GM12878 (cell line): ENCODE measurements at regions not wholly inside any gene's neighbourhood (a gene's known extent, or its start where the extent isn't known, plus 50 kb on each side); places are given as distances from the start of the nearest gene placed in this dataset.

Source experiments
- ATAC-seq: fragments of 200-7000 bp; cut with Tn5 transposase; 3 replicates; pipeline ENCODE4 v1.9.1; 2020; ENCODE audit warnings: mild to moderate bottlenecking, moderate library complexity
- BruUV-seq: library from RNA; stranded (reverse); fragments of 400-500 nt; replicated peaks from 2 replicates; lab custom pipeline; 2021; lab: Mats Ljungman, UMichigan
- CTCF ChIA-PET: fragments of 300-600 bp; sonication (Branson Sonifier 250); formaldehyde crosslinking; extraction: SDS; loops from one replicate; lab custom pipeline; 2021; ENCODE audit warnings: inconsistent platforms; lab: Yijun Ruan, JAX
- POLR2A ChIA-PET: fragments of 350-600 bp; formaldehyde crosslinking; extraction: SDS; loops from one replicate; lab custom pipeline; 2021; ENCODE audit warnings: inconsistent platforms; lab: Charles Lee
- RAD21 ChIA-PET: fragments of 300-600 bp; sonication (Branson Sonifier 250); formaldehyde crosslinking; loops from one replicate; lab custom pipeline; 2023; ENCODE audit warnings: antibody characterized with exemption; ENCODE audit not compliant: unreplicated experiment; lab: Charles Lee
- SMC1A ChIA-PET: fragments of 300-600 bp; sonication (Branson Sonifier 250); formaldehyde crosslinking; loops from one replicate; lab custom pipeline; 2023; ENCODE audit not compliant: unreplicated experiment, uncharacterized antibody; lab: Charles Lee
- DNase-seq: peaks from one replicate; pipeline ENCODE4 v3.0.0-alpha.2; 2011; ENCODE audit warnings: low read depth, low spot score
- FAIRE-seq: peaks from 3 replicates; lab custom pipeline; 2011; peaks lifted over from hg19 to GRCh38; lab: Jason Lieb, UNC
- H2AFZ ChIP-seq: 2 replicates; pipeline ENCODE4 v1.6.0; 2011; ENCODE audit warnings: low read depth, low read length, control low read depth; ENCODE audit not compliant: control insufficient read depth
- H3K27ac ChIP-seq: 2 replicates; pipeline ENCODE4 v1.5.1; 2011; ENCODE audit warnings: control low read depth; ENCODE audit not compliant: control insufficient read depth, insufficient read depth
- H3K27me3 ChIP-seq, 2 experiments: replicated peaks in 1 of 2; 2 replicates each; pipeline versions ENCODE4 v1.6.0 to v1.6.1; 2011; ENCODE audit warnings: low read length in 1 of 2; ENCODE audit not compliant: control insufficient read depth in 2 of 2, insufficient read depth in 2 of 2
- H3K36me3 ChIP-seq, 2 experiments: 2 replicates each; pipeline ENCODE4 v1.5.1; 2011; ENCODE audit warnings: low read length in 1 of 2; ENCODE audit not compliant: control insufficient read depth in 2 of 2, insufficient read depth in 2 of 2
- H3K4me1 ChIP-seq: 2 replicates; pipeline ENCODE4 v1.6.1; 2011; ENCODE audit warnings: mild to moderate bottlenecking, low read length, moderate library complexity, mixed read lengths; ENCODE audit not compliant: control insufficient read depth, insufficient read depth
- H3K4me2 ChIP-seq: 2 replicates; pipeline ENCODE4 v1.6.0; 2011; ENCODE audit warnings: control low read depth; ENCODE audit not compliant: control insufficient read depth, insufficient read depth
- H3K4me3 ChIP-seq: fragments of 200-600 bp; sonication (generic); 2 replicates; pipeline ENCODE4 v1.5.1; 2016
- H3K79me2 ChIP-seq: 2 replicates; pipeline ENCODE4 v1.6.0; 2011; ENCODE audit warnings: low read length; ENCODE audit not compliant: control insufficient read depth, insufficient read depth
- H3K9ac ChIP-seq: 2 replicates; pipeline ENCODE4 v1.8.0; 2011; ENCODE audit warnings: low read length, control low read depth, mixed read lengths; ENCODE audit not compliant: control insufficient read depth, insufficient read depth
- H3K9me3 ChIP-seq: replicated peaks from 3 replicates; pipeline ENCODE4 v1.5.1; 2011; ENCODE audit warnings: mild to moderate bottlenecking, low read length; ENCODE audit not compliant: control insufficient read depth, insufficient read depth
- H4K20me1 ChIP-seq: 2 replicates; pipeline ENCODE4 v1.6.0; 2011; ENCODE audit not compliant: control insufficient read depth, insufficient read depth
- ESRRA ChIP-seq: IDR thresholded peaks from 2 replicates; pipeline ENCODE4 v1.6.1; 2012; ENCODE audit warnings: mild to moderate bottlenecking, low read length, improper control_type of control experiment
- FOS ChIP-seq: IDR thresholded peaks from 3 replicates; pipeline ENCODE4 v1.6.1; 2011; ENCODE audit warnings: borderline replicate concordance; ENCODE audit not compliant: insufficient read length; ENCODE audit errors: extremely low read depth
- MYB ChIP-seq: fragments of 150-350 bp; IDR thresholded peaks from 2 replicates; pipeline ENCODE4 v1.6.1; 2014; ENCODE audit warnings: mild to moderate bottlenecking, low read depth, low read length, borderline replicate concordance
- NR2C2 ChIP-seq: IDR thresholded peaks from 2 replicates; pipeline ENCODE4 v1.6.1; 2011; ENCODE audit warnings: borderline replicate concordance, low read depth; ENCODE audit not compliant: control insufficient read depth, insufficient read length
- RAD51 ChIP-seq: fragments of 450-650 bp; IDR thresholded peaks from 2 replicates; pipeline ENCODE4 v1.6.1; 2016; ENCODE audit warnings: moderate library complexity, mild to moderate bottlenecking, inconsistent platforms
- ZNF24 ChIP-seq: fragments of 450-650 bp; IDR thresholded peaks from 2 replicates; pipeline ENCODE4 v1.6.1; 2017; ENCODE audit warnings: antibody characterized with exemption, mild to moderate bottlenecking
- ZNF274 ChIP-seq: IDR thresholded peaks from one replicate; pipeline ENCODE4 v1.8.0; 2011; ENCODE audit not compliant: insufficient read length, insufficient read depth
- WGBS: methylation state at CpG from one replicate; pipeline ENCODE4 v1.1.6; 2016; ENCODE audit warnings: low lambda C conversion rate; ENCODE audit not compliant: insufficient replicate concordance, insufficient coverage; ENCODE audit errors: missing lambda C conversion rate; 5-methylcytosine and 5-hydroxymethylcytosine counted together
- in situ Hi-C: fragments of 300-500 bp; cut with MboI; formaldehyde crosslinking; loops from 9 replicates; pipeline ENCODE4 v1.14.3; 2018; ENCODE audit warnings: mixed read lengths
- intact Hi-C: fragments of 100-400 bp; cut with micrococcal nuclease; formaldehyde crosslinking; loops from one replicate; pipeline ENCODE4 v1.14.2; 2022; ENCODE audit not compliant: unreplicated experiment
- TF ChIP-seq, protein P1 (sequence below): fragments of 450-650 bp; IDR thresholded peaks from 2 replicates; pipeline ENCODE4 v1.6.1; 2017; ENCODE audit warnings: antibody characterized with exemption, mild to moderate bottlenecking, moderate library complexity
- TF ChIP-seq, protein P2 (sequence below): fragments of 450-650 bp; IDR thresholded peaks from 2 replicates; pipeline ENCODE4 v1.6.1; 2017; ENCODE audit warnings: low read depth, mild to moderate bottlenecking, moderate library complexity
- TF ChIP-seq, protein P3 (sequence below): fragments of 450-650 bp; IDR thresholded peaks from 2 replicates; pipeline ENCODE4 v1.6.1; 2017; ENCODE audit warnings: mild to moderate bottlenecking, moderate library complexity
- TF ChIP-seq, protein P4 (sequence below): IDR thresholded peaks from 2 replicates; pipeline ENCODE4 v1.6.1; 2011; ENCODE audit warnings: borderline replicate concordance, low read depth, mild to moderate bottlenecking, moderate library complexity, low read length; ENCODE audit not compliant: insufficient read depth, poor library complexity, severe bottlenecking
- TF ChIP-seq, protein P5 (sequence below): IDR thresholded peaks from 2 replicates; pipeline ENCODE4 v1.6.1; 2012; ENCODE audit warnings: low read length, inconsistent platforms

- RAD21 ChIA-PET, result no interaction called here
- H3K9me3 ChIP-seq, result no peaks in the 10 kb centered on the region; the same call in 2 of the 3 replicates
- no peak overlapping the region for H3K4me2 ChIP-seq
- SMC1A ChIA-PET, result no interaction called here
- H3K27me3 ChIP-seq, result peaks cover 0 to 2% of the 10 kb centered on the region in 2 experiments; a peak in 2 of 4 replicates
- no peaks in the 10 kb centered on the region for H3K4me1 ChIP-seq
- H3K27ac ChIP-seq, result no peak overlapping the region
- DNase-seq, result no peak
- H3K9ac ChIP-seq, result no peak overlapping the region
- H3K4me3 ChIP-seq, result no peak overlapping the region
- H4K20me1 ChIP-seq, result no peaks in the 10 kb centered on the region
- ATAC-seq, result no peak
- FAIRE-seq, result no peak
- no TSS peak for BruUV-seq
- H3K36me3 ChIP-seq, result no peaks in the 10 kb centered on the region
- H3K79me2 ChIP-seq, result no peaks in the 10 kb centered on the region
- H2AFZ ChIP-seq, result no peak overlapping the region
- CTCF ChIA-PET, result no interaction called here
- in situ Hi-C loops, result no loop called here
- intact Hi-C loops, result no loop called here
- POLR2A ChIA-PET, result no interaction called here
- 63% methylated on average over 4 of the region's 4 CpGs for WGBS
- no peak for TF ChIP-seq ZNF274
- TF ChIP-seq, protein P1, sequence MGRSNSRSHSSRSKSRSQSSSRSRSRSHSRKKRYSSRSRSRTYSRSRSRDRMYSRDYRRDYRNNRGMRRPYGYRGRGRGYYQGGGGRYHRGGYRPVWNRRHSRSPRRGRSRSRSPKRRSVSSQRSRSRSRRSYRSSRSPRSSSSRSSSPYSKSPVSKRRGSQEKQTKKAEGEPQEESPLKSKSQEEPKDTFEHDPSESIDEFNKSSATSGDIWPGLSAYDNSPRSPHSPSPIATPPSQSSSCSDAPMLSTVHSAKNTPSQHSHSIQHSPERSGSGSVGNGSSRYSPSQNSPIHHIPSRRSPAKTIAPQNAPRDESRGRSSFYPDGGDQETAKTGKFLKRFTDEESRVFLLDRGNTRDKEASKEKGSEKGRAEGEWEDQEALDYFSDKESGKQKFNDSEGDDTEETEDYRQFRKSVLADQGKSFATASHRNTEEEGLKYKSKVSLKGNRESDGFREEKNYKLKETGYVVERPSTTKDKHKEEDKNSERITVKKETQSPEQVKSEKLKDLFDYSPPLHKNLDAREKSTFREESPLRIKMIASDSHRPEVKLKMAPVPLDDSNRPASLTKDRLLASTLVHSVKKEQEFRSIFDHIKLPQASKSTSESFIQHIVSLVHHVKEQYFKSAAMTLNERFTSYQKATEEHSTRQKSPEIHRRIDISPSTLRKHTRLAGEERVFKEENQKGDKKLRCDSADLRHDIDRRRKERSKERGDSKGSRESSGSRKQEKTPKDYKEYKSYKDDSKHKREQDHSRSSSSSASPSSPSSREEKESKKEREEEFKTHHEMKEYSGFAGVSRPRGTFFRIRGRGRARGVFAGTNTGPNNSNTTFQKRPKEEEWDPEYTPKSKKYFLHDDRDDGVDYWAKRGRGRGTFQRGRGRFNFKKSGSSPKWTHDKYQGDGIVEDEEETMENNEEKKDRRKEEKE, result no peak
- no peak for TF ChIP-seq FOS
- no peak for TF ChIP-seq NR2C2
- TF ChIP-seq, protein P2, sequence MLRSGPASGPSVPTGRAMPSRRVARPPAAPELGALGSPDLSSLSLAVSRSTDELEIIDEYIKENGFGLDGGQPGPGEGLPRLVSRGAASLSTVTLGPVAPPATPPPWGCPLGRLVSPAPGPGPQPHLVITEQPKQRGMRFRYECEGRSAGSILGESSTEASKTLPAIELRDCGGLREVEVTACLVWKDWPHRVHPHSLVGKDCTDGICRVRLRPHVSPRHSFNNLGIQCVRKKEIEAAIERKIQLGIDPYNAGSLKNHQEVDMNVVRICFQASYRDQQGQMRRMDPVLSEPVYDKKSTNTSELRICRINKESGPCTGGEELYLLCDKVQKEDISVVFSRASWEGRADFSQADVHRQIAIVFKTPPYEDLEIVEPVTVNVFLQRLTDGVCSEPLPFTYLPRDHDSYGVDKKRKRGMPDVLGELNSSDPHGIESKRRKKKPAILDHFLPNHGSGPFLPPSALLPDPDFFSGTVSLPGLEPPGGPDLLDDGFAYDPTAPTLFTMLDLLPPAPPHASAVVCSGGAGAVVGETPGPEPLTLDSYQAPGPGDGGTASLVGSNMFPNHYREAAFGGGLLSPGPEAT, result no peak
- TF ChIP-seq ESRRA, result no peak
- no peak for TF ChIP-seq MYB
- no peak for TF ChIP-seq RAD51
- TF ChIP-seq ZNF24, result no peak
- TF ChIP-seq, protein P3, sequence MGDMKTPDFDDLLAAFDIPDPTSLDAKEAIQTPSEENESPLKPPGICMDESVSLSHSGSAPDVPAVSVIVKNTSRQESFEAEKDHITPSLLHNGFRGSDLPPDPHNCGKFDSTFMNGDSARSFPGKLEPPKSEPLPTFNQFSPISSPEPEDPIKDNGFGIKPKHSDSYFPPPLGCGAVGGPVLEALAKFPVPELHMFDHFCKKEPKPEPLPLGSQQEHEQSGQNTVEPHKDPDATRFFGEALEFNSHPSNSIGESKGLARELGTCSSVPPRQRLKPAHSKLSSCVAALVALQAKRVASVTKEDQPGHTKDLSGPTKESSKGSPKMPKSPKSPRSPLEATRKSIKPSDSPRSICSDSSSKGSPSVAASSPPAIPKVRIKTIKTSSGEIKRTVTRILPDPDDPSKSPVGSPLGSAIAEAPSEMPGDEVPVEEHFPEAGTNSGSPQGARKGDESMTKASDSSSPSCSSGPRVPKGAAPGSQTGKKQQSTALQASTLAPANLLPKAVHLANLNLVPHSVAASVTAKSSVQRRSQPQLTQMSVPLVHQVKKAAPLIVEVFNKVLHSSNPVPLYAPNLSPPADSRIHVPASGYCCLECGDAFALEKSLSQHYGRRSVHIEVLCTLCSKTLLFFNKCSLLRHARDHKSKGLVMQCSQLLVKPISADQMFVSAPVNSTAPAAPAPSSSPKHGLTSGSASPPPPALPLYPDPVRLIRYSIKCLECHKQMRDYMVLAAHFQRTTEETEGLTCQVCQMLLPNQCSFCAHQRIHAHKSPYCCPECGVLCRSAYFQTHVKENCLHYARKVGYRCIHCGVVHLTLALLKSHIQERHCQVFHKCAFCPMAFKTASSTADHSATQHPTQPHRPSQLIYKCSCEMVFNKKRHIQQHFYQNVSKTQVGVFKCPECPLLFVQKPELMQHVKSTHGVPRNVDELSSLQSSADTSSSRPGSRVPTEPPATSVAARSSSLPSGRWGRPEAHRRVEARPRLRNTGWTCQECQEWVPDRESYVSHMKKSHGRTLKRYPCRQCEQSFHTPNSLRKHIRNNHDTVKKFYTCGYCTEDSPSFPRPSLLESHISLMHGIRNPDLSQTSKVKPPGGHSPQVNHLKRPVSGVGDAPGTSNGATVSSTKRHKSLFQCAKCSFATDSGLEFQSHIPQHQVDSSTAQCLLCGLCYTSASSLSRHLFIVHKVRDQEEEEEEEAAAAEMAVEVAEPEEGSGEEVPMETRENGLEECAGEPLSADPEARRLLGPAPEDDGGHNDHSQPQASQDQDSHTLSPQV, result no peak
- TF ChIP-seq, protein P4, sequence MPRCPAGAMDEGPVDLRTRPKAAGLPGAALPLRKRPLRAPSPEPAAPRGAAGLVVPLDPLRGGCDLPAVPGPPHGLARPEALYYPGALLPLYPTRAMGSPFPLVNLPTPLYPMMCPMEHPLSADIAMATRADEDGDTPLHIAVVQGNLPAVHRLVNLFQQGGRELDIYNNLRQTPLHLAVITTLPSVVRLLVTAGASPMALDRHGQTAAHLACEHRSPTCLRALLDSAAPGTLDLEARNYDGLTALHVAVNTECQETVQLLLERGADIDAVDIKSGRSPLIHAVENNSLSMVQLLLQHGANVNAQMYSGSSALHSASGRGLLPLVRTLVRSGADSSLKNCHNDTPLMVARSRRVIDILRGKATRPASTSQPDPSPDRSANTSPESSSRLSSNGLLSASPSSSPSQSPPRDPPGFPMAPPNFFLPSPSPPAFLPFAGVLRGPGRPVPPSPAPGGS, result no peak
- TF ChIP-seq, protein P5, sequence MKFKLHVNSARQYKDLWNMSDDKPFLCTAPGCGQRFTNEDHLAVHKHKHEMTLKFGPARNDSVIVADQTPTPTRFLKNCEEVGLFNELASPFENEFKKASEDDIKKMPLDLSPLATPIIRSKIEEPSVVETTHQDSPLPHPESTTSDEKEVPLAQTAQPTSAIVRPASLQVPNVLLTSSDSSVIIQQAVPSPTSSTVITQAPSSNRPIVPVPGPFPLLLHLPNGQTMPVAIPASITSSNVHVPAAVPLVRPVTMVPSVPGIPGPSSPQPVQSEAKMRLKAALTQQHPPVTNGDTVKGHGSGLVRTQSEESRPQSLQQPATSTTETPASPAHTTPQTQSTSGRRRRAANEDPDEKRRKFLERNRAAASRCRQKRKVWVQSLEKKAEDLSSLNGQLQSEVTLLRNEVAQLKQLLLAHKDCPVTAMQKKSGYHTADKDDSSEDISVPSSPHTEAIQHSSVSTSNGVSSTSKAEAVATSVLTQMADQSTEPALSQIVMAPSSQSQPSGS, result no peak
These were observed 78.9 kb upstream of the SNX9 start for GRCh38 chr6:157744102-157744601.
